Keratinocyte (primary cell): ENCODE measurements at regions not wholly inside any gene's neighbourhood (a gene's known extent, or its start where the extent isn't known, plus 50 kb on each side); places are given as distances from the start of the nearest gene placed in this dataset.

Experiments
- EZH2 ChIP-seq: IDR thresholded peaks from one replicate; pipeline ENCODE4 v1.6.1; 2012; ENCODE audit warnings: inconsistent platforms, mild to moderate bottlenecking, low read length, moderate library complexity
- TF ChIP-seq, protein P1 (sequence below), 3 experiments: IDR thresholded peaks in 1 of 3; conservative IDR thresholded peaks in 1 of 3; optimal IDR thresholded peaks in 1 of 3; 2 replicates in 2 of 3; 3 replicates in 1 of 3; pipeline versions ENCODE3 to v1.5.1; 2011; ENCODE audit warnings: low read length in 3 of 3, mild to moderate bottlenecking in 3 of 3, moderate library complexity in 2 of 3, control low read depth in 1 of 3, inconsistent platforms in 1 of 3; ENCODE audit not compliant: insufficient read depth in 2 of 3; ENCODE audit errors: extremely low read depth in 1 of 3

GRCh38 chr6:168784426-168784825, 343.4 kb downstream of the SMOC2 start:
- TF ChIP-seq, protein P1, sequence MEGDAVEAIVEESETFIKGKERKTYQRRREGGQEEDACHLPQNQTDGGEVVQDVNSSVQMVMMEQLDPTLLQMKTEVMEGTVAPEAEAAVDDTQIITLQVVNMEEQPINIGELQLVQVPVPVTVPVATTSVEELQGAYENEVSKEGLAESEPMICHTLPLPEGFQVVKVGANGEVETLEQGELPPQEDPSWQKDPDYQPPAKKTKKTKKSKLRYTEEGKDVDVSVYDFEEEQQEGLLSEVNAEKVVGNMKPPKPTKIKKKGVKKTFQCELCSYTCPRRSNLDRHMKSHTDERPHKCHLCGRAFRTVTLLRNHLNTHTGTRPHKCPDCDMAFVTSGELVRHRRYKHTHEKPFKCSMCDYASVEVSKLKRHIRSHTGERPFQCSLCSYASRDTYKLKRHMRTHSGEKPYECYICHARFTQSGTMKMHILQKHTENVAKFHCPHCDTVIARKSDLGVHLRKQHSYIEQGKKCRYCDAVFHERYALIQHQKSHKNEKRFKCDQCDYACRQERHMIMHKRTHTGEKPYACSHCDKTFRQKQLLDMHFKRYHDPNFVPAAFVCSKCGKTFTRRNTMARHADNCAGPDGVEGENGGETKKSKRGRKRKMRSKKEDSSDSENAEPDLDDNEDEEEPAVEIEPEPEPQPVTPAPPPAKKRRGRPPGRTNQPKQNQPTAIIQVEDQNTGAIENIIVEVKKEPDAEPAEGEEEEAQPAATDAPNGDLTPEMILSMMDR (optimal IDR thresholded peaks at IDR 0.05 in 1 of 3, IDR thresholded peaks at IDR 0.05 in 1 of 3, conservative IDR thresholded peaks at IDR 0.05 in 1 of 3; ENCODE audit: extremely low read depth in 1 of 3, insufficient read depth in 2 of 3, low read length in 3 of 3) = no peak
- no peak for TF ChIP-seq EZH2
